OCI-LY1 (cell line): ENCODE measurements at regions not wholly inside any gene's neighbourhood (a gene's known extent, or its start where the extent isn't known, plus 50 kb on each side); places are given as distances from the start of the nearest gene placed in this dataset.

Experiments
- CTCF ChIP-seq: fragments of 200-600 bp; sonication (generic), shearing (Covaris generic); IDR thresholded peaks from 2 replicates; pipeline ENCODE4 v1.5.1; 2017; ENCODE audit warnings: mild to moderate bottlenecking, antibody characterized with exemption, low read length, moderate library complexity, mixed read lengths
- EZH2 ChIP-seq: fragments of 200-600 bp; sonication (generic), shearing (Covaris generic); IDR thresholded peaks from 2 replicates; pipeline ENCODE4 v1.8.0; 2017; ENCODE audit warnings: borderline replicate concordance, mixed run types, mild to moderate bottlenecking, antibody characterized with exemption, low read length, moderate library complexity, mixed read lengths

DNA sequence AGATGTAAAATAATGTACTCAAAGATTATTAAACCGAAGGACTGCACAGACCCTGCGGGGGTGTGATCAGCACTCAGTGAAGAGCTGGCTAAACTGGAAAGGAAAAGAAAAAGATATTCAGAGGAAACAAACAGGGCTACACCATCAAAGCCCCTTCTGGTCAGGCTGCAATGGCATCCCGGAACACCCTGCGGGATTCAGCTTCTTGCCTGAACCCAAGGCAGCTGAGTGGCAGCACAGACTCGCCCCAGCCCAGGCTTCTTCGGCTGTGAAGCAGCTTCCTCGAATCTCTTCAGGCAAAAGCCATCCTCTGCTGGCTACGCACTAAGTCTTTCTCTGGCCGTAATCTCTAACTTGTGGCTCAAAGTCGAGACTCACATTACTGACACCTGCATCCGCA is 220.9 kb downstream of the TEX29 start:
- TF ChIP-seq CTCF = no peak
- TF ChIP-seq EZH2 = no peak
